Neural progenitor cell (in vitro differentiated cells): ENCODE measurements at regions not wholly inside any gene's neighbourhood (a gene's known extent, or its start where the extent isn't known, plus 50 kb on each side); places are given as distances from the start of the nearest gene placed in this dataset.

Experiments
- CTCF ChIP-seq: fragments of 200-600 bp; sonication (generic); IDR thresholded peaks from 2 replicates; pipeline ENCODE4 v1.5.1; 2017; ENCODE audit warnings: antibody characterized with exemption, mild to moderate bottlenecking
- EZH2 ChIP-seq: fragments of 200-600 bp; sonication (generic); IDR thresholded peaks from 2 replicates; pipeline ENCODE4 v1.6.1; 2017; ENCODE audit warnings: antibody characterized with exemption, mild to moderate bottlenecking, moderate library complexity
- EZH2phosphoT487 ChIP-seq: fragments of 200-600 bp; sonication (generic); IDR thresholded peaks from 2 replicates; pipeline ENCODE4 v1.6.1; 2017; ENCODE audit warnings: antibody characterized with exemption

GRCh38 chr3:144054766-144055165 is 83.1 kb downstream of the DIPK2A start:
- TF ChIP-seq EZH2phosphoT487 (no peak), CTCF (no peak), EZH2 (no peak)
